Calu3 (cell line): ENCODE measurements at regions not wholly inside any gene's neighbourhood (a gene's known extent, or its start where the extent isn't known, plus 50 kb on each side); places are given as distances from the start of the nearest gene placed in this dataset.

ENCODE experiments used
- BruUV-seq: library from RNA; stranded (reverse); fragments of 400-500 nt; replicated peaks from 2 replicates; lab custom pipeline; 2021; lab: Mats Ljungman, UMichigan
- CTCF ChIA-PET: fragments of 300-600 bp; sonication (Branson Sonifier 250); formaldehyde crosslinking; loops from one replicate; lab custom pipeline; 2022; ENCODE audit warnings: antibody characterized with exemption; lab: Charles Lee
- DNase-seq: peaks from one replicate; pipeline ENCODE4 v3.0.0; 2022
- H3K27ac Mint-ChIP-seq: one replicate; pipeline ENCODE4 v1.8.0; 2022; ENCODE audit warnings: mixed read lengths; ENCODE audit not compliant: unreplicated experiment
- H3K27me3 Mint-ChIP-seq: one replicate; pipeline ENCODE4 v1.8.0; 2022; ENCODE audit warnings: mixed read lengths; ENCODE audit not compliant: unreplicated experiment
- H3K36me3 Mint-ChIP-seq: one replicate; pipeline ENCODE4 v1.8.0; 2022; ENCODE audit warnings: mild to moderate bottlenecking, moderate library complexity, mixed read lengths; ENCODE audit not compliant: insufficient read depth, unreplicated experiment
- H3K4me1 Mint-ChIP-seq: one replicate; pipeline ENCODE4 v1.8.0; 2022; ENCODE audit warnings: mild to moderate bottlenecking, low read depth, mixed read lengths; ENCODE audit not compliant: unreplicated experiment
- H3K4me3 Mint-ChIP-seq: one replicate; pipeline ENCODE4 v1.8.0; 2022; ENCODE audit warnings: mild to moderate bottlenecking, low read depth, moderate library complexity, mixed read lengths; ENCODE audit not compliant: unreplicated experiment
- H3K9me3 Mint-ChIP-seq: one replicate; pipeline ENCODE4 v1.8.0; 2022; ENCODE audit warnings: low read depth, mixed read lengths; ENCODE audit not compliant: unreplicated experiment
- intact Hi-C: fragments of 100-400 bp; cut with micrococcal nuclease; formaldehyde crosslinking; loops from one replicate; pipeline ENCODE4 v1.10.0; 2022; ENCODE audit not compliant: unreplicated experiment
- TF ChIP-seq, protein P1 (sequence below): fragments of 200-600 bp; IDR thresholded peaks from one replicate; pipeline ENCODE4 v1.8.0; 2022; ENCODE audit warnings: antibody characterized with exemption; ENCODE audit not compliant: unreplicated experiment

DNA sequence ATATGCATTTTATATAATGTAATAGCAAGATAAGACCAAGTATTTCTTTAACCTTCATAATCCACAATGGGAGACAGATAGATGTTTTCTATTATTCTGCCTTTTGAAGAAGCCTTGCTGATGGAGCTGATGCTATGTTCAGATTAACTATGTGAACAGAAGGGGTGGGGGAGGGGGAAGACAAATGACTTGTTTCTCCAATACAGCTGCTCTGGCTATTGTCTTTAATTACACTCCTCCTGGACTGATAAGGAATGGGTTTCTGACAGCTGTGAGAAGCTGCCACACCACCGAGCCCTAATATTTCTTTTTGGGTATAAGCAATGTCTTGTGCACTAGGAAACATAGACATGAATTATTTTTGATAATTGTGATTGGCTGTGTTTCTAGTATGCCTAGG is 62.0 kb downstream of the CAVIN4 start:
- CTCF ChIA-PET, result no interaction called here
- H3K36me3 Mint-ChIP-seq, result no peaks in the 10 kb centered on the region
- intact Hi-C loops, result no loop called here
- BruUV-seq, result no TSS peak
- peaks cover 5% of the 10 kb centered on the region for H3K9me3 Mint-ChIP-seq
- H3K4me1 Mint-ChIP-seq, result no peaks in the 10 kb centered on the region
- no peak overlapping the region for H3K27ac Mint-ChIP-seq
- peaks cover 57% of the 10 kb centered on the region for H3K27me3 Mint-ChIP-seq
- no peak for DNase-seq
- H3K4me3 Mint-ChIP-seq, result no peak overlapping the region
- TF ChIP-seq, protein P1, sequence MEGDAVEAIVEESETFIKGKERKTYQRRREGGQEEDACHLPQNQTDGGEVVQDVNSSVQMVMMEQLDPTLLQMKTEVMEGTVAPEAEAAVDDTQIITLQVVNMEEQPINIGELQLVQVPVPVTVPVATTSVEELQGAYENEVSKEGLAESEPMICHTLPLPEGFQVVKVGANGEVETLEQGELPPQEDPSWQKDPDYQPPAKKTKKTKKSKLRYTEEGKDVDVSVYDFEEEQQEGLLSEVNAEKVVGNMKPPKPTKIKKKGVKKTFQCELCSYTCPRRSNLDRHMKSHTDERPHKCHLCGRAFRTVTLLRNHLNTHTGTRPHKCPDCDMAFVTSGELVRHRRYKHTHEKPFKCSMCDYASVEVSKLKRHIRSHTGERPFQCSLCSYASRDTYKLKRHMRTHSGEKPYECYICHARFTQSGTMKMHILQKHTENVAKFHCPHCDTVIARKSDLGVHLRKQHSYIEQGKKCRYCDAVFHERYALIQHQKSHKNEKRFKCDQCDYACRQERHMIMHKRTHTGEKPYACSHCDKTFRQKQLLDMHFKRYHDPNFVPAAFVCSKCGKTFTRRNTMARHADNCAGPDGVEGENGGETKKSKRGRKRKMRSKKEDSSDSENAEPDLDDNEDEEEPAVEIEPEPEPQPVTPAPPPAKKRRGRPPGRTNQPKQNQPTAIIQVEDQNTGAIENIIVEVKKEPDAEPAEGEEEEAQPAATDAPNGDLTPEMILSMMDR, result no peak

DNA sequence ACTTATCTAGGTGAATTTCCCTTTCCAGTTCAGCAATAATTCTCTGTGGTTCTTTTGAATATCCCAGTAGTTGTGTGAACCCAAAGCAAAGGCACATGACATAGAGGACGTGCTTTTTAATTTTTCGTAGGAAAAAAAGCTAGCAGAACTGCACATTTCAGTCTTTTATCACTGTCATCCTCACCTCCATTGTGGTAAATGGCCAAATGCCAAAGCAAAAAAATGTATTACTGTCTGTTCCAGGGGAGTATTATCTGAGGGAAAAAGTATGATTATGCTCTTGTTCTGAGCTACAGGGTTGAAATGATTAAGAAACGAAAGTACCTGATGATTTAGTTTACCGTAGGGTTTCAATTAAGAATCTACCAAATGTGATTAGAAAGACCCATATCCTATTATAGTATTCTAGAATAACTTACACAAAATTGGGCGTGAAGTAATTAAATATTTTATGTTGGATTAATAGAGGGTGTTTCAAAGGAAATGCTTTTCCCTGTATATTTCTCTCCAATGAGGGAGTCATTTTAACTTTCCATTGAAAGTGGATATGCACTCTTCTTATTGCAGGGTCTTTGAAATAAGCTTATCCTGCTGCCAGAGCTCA is 62.7 kb downstream of the CAVIN4 start:
- H3K4me1 Mint-ChIP-seq, result no peaks in the 10 kb centered on the region
- peaks cover 5% of the 10 kb centered on the region for H3K9me3 Mint-ChIP-seq
- TF ChIP-seq, protein P1, result no peak
- no peak for DNase-seq
- CTCF ChIA-PET, result no interaction called here
- H3K27ac Mint-ChIP-seq, result no peak overlapping the region
- no peak overlapping the region for H3K4me3 Mint-ChIP-seq
- intact Hi-C loops, result no loop called here
- BruUV-seq, result no TSS peak
- H3K36me3 Mint-ChIP-seq, result no peaks in the 10 kb centered on the region
- H3K27me3 Mint-ChIP-seq, result peaks cover 57% of the 10 kb centered on the region

DNA sequence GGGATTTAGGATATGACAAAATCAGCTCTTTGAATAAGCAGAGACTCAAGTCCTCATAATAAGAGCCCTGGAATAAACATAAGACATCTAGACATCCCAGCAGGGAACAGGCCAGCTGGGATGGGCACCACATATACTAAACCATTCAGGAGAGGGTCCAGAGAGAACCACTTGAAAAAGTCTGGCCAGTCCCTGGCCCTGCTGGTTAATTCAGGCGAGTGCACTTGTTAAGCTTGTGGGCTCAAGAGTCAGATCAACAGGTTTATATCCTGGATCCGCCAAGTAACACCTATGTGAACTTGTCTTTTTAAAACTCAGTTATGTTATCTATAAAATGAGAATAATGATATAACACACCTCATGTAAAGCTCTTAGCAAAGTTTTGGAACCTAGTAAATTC is 63.3 kb downstream of the CAVIN4 start:
- CTCF ChIA-PET, result no interaction called here
- Mint-ChIP-seq H3K27ac (no peak overlapping the region), H3K4me3 (no peak overlapping the region), H3K27me3 (peaks cover 50% of the 10 kb centered on the region), H3K36me3 (no peaks in the 10 kb centered on the region), H3K9me3 (peaks cover 5% of the 10 kb centered on the region), H3K4me1 (no peaks in the 10 kb centered on the region)
- DNase-seq, result no peak
- intact Hi-C loops, result no loop called here
- TF ChIP-seq, protein P1, result no peak
- BruUV-seq, result no TSS peak

DNA sequence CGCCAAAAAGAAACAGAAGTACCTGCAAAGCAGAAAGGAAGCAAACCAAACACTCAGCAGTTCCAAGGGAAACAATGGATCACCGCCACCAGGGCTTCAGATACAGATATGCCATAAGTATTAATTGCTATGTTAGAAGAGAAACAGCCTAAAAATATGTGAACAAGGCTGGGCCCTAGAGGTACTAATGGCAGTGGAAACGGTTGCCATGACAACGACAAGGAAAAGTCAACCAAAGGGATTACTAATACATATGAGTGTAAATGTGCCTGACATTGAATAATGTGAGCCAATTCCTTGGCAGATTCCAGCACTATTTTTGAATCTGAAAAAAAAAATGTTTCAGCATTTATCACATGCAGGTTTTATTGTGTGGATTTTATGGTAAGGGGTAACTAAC is 75.0 kb downstream of the CAVIN4 start:
- peaks cover 15% of the 10 kb centered on the region for H3K27me3 Mint-ChIP-seq
- TF ChIP-seq, protein P1, result no peak
- no peaks in the 10 kb centered on the region for H3K4me1 Mint-ChIP-seq
- intact Hi-C loops, result no loop called here
- no peaks in the 10 kb centered on the region for H3K36me3 Mint-ChIP-seq
- CTCF ChIA-PET, result no interaction called here
- H3K4me3 Mint-ChIP-seq, result no peak overlapping the region
- H3K27ac Mint-ChIP-seq, result no peak overlapping the region
- H3K9me3 Mint-ChIP-seq, result no peaks in the 10 kb centered on the region
- no peak for DNase-seq
- BruUV-seq, result no TSS peak
